Mammary epithelial cell (primary cell): ENCODE measurements at regions not wholly inside any gene's neighbourhood (a gene's known extent, or its start where the extent isn't known, plus 50 kb on each side); places are given as distances from the start of the nearest gene placed in this dataset.

Source experiments
- EZH2 ChIP-seq: IDR thresholded peaks from 2 replicates; pipeline ENCODE4 v1.6.1; 2012; ENCODE audit warnings: low read length, inconsistent platforms, borderline replicate concordance
- TF ChIP-seq, protein P1 (sequence below), 2 donors: IDR thresholded peaks in 1 of 2; conservative IDR thresholded peaks in 1 of 2; 2 replicates each; pipeline ENCODE4 v1.5.1; 2011 to 2012; ENCODE audit warnings: inconsistent platforms in 2 of 2, low read length in 2 of 2, mild to moderate bottlenecking in 2 of 2, control low read depth in 1 of 2, low read depth in 1 of 2; ENCODE audit not compliant: insufficient read depth in 1 of 2; ENCODE audit errors: extremely low read depth in 1 of 2

DNA sequence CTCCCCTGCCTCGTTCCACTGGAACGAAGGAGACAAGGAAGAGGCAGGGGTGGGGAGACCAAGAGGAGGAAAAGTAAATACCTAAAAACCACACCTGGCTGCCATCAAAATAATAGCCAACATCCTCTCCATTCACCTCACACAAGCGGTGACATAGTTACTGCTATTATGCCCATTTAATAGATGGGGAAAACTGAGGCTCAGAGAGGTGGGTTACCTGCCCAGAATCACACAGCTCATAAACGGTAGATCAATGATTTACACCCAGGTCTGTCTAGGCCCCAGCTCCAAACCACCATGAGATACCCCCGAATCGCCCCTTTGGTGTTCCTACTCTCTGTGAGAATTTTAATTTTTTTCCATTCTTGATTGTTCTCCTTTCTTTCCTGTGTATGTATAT is 253.8 kb downstream of the BMP7 start:
- TF ChIP-seq, protein P1, sequence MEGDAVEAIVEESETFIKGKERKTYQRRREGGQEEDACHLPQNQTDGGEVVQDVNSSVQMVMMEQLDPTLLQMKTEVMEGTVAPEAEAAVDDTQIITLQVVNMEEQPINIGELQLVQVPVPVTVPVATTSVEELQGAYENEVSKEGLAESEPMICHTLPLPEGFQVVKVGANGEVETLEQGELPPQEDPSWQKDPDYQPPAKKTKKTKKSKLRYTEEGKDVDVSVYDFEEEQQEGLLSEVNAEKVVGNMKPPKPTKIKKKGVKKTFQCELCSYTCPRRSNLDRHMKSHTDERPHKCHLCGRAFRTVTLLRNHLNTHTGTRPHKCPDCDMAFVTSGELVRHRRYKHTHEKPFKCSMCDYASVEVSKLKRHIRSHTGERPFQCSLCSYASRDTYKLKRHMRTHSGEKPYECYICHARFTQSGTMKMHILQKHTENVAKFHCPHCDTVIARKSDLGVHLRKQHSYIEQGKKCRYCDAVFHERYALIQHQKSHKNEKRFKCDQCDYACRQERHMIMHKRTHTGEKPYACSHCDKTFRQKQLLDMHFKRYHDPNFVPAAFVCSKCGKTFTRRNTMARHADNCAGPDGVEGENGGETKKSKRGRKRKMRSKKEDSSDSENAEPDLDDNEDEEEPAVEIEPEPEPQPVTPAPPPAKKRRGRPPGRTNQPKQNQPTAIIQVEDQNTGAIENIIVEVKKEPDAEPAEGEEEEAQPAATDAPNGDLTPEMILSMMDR (conservative IDR thresholded peaks at IDR 0.05 in 1 of 2, IDR thresholded peaks at IDR 0.05 in 1 of 2; ENCODE audit: extremely low read depth in 1 of 2, insufficient read depth in 1 of 2, low read depth in 1 of 2, low read length in 2 of 2): no peak
- no peak for TF ChIP-seq EZH2
